ENCODE measurements at regions not wholly inside any gene's neighbourhood (a gene's known extent, or its start where the extent isn't known, plus 50 kb on each side); places are given as distances from the start of the nearest gene placed in this dataset.

DNA sequence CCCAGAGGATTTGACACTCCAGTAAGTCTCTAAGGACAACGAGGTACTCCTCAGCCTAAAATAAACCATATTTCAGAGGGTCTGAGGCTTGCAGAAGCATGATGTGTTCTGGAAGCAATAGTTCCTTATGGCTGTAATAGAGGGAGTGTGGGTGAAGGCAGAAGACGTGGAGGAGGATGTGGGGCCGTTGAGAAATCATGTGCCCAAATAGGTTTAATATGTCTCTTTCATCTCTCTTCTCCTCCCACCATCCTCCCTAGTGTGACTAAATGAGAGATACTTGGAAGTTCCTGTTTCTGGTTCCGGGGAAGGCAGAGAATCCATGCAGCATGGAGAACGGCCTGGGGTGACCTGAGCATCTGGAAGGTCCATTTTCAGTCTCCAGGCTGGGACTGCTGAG, 174.0 kb upstream of the RSPO3 start:
- TF ChIP-seq, protein P1, sequence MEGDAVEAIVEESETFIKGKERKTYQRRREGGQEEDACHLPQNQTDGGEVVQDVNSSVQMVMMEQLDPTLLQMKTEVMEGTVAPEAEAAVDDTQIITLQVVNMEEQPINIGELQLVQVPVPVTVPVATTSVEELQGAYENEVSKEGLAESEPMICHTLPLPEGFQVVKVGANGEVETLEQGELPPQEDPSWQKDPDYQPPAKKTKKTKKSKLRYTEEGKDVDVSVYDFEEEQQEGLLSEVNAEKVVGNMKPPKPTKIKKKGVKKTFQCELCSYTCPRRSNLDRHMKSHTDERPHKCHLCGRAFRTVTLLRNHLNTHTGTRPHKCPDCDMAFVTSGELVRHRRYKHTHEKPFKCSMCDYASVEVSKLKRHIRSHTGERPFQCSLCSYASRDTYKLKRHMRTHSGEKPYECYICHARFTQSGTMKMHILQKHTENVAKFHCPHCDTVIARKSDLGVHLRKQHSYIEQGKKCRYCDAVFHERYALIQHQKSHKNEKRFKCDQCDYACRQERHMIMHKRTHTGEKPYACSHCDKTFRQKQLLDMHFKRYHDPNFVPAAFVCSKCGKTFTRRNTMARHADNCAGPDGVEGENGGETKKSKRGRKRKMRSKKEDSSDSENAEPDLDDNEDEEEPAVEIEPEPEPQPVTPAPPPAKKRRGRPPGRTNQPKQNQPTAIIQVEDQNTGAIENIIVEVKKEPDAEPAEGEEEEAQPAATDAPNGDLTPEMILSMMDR (IDR thresholded peaks at IDR 0.05; ENCODE audit: insufficient read depth, low read depth, low read length), result no peak
- no peak for TF ChIP-seq EZH2 (IDR thresholded peaks at IDR 0.05; ENCODE audit: insufficient read depth, low read length)
